ENCODE measurements at regions not wholly inside any gene's neighbourhood (a gene's known extent, or its start where the extent isn't known, plus 50 kb on each side); places are given as distances from the start of the nearest gene placed in this dataset.

DNA sequence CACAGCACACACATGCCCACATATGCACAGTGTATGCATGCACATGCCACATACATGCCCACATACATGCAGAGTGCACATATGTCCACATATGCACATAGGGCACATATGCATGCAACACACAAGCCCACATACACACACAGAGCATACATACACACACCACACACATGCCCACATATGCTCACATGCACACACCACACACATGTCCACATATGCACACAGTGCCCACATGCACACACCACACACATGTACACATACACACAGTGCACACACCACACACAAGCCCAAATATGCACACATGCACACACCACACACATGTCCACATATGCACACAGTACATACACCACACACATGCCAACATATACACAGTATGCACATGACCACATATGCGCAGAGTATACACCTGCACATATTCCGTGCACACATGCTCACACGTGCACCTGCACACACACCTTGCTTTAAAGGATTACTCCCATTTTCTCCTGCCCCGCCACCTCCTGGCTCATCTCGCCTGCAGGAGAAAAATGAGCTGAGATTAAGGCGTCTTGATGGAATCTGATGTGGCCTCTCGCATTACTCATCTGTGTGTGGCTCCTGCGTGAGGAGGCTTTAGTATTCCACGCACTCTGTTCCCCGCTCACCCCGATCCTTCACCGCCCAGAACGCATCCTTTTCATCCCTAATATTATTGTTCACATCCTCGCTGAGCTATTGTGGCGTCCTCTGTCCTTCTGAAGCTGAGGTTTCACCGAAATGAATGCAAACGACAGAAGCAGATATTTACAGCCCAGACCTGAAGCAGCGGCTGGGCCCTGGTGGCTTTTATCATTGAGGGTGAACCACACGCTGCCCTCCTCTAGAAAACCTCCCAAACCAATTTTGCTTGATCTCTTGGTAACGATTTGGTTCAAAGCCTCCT, 182.7 kb downstream of the OLFM1 start:
- Histone ChIP-seq H3K9me3 (no peaks in the 10 kb centered on the region), H3K4me3 (no peak overlapping the region), H3K4me2 (no peak overlapping the region), H3K4me1 (no peaks in the 10 kb centered on the region), H3K27ac (no peak overlapping the region)
- TF ChIP-seq, protein P1, sequence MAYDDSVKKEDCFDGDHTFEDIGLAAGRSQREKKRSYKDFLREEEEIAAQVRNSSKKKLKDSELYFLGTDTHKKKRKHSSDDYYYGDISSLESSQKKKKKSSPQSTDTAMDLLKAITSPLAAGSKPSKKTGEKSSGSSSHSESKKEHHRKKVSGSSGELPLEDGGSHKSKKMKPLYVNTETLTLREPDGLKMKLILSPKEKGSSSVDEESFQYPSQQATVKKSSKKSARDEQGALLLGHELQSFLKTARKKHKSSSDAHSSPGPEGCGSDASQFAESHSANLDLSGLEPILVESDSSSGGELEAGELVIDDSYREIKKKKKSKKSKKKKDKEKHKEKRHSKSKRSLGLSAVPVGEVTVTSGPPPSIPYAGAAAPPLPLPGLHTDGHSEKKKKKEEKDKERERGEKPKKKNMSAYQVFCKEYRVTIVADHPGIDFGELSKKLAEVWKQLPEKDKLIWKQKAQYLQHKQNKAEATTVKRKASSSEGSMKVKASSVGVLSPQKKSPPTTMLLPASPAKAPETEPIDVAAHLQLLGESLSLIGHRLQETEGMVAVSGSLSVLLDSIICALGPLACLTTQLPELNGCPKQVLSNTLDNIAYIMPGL (CRISPR knock-in tag; IDR thresholded peaks at IDR 0.05; ENCODE audit: borderline replicate concordance): no peak
- TF ChIP-seq, protein P2, sequence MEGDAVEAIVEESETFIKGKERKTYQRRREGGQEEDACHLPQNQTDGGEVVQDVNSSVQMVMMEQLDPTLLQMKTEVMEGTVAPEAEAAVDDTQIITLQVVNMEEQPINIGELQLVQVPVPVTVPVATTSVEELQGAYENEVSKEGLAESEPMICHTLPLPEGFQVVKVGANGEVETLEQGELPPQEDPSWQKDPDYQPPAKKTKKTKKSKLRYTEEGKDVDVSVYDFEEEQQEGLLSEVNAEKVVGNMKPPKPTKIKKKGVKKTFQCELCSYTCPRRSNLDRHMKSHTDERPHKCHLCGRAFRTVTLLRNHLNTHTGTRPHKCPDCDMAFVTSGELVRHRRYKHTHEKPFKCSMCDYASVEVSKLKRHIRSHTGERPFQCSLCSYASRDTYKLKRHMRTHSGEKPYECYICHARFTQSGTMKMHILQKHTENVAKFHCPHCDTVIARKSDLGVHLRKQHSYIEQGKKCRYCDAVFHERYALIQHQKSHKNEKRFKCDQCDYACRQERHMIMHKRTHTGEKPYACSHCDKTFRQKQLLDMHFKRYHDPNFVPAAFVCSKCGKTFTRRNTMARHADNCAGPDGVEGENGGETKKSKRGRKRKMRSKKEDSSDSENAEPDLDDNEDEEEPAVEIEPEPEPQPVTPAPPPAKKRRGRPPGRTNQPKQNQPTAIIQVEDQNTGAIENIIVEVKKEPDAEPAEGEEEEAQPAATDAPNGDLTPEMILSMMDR (IDR thresholded peaks at IDR 0.05): no peak
- no peak for TF ChIP-seq HOXB5 (CRISPR knock-in tag; IDR thresholded peaks at IDR 0.05)
- DNase-seq (ENCODE audit: low read depth in 1 of 2, low spot score in 1 of 2) (no peak), ATAC-seq (no peak), FAIRE-seq (no peak)
- WGBS (ENCODE audit: missing lambda C conversion rate): 60% methylated on average over 20 of the region's 20 CpGs
- CTCF ChIA-PET: no interaction called here
- POLR2A ChIA-PET: no interaction called here

DNA sequence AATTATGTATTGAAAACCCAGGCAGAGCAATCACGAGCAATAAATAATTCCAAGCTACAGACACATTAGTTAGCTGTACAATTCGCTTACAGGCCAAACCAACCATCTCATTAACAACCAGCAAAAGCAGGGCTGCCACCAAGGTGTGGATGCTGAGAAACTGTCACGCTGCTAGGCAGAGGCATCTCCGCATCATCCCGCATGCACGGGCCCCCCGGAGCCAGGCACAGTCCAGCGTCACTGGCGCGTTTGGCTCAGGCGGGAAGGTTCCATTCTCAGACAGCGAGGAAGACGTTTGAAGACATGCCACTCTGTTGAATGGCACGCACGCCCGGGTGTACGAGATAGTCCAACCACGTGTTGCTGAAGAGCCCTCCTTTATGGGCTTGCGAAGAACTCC, 184.0 kb downstream of the OLFM1 start:
- ChIA-PET POLR2A (no interaction called here), CTCF (interaction anchor here (0.6 to 1.0 kb wide), 2 partner anchors 31 to 434 kb away, joined by 3 read pairs; no protein-coding TSS in a partner anchor)
- TF ChIP-seq TFCP2L1 (CRISPR knock-in tag; IDR thresholded peaks at IDR 0.05): no peak
- no peak for TF ChIP-seq CHD2 (IDR thresholded peaks at IDR 0.05; ENCODE audit: low read length, partially characterized antibody)
- TF ChIP-seq RAD21 (conservative IDR thresholded peaks at IDR 0.05 in 1 of 2, IDR thresholded peaks at IDR 0.05 in 1 of 2): no peak
- no peak for TF ChIP-seq HOXA7 (CRISPR knock-in tag; IDR thresholded peaks at IDR 0.05)
- no peak for TF ChIP-seq JUN (IDR thresholded peaks at IDR 0.05)
- TF ChIP-seq, protein P1 (CRISPR knock-in tag; IDR thresholded peaks at IDR 0.05; ENCODE audit: borderline replicate concordance): no peak
- no peak for TF ChIP-seq ZFP36 (IDR thresholded peaks at IDR 0.05; ENCODE audit: borderline replicate concordance, partially characterized antibody)
- TF ChIP-seq TP53 (CRISPR knock-in tag; IDR thresholded peaks at IDR 0.05): no peak
- no peak for TF ChIP-seq EHMT2 (IDR thresholded peaks at IDR 0.05; ENCODE audit: low read depth)
- TF ChIP-seq, protein P3, sequence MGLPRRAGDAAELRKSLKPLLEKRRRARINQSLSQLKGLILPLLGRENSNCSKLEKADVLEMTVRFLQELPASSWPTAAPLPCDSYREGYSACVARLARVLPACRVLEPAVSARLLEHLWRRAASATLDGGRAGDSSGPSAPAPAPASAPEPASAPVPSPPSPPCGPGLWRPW (IDR thresholded peaks at IDR 0.05): no peak
- no peak for TF ChIP-seq ZSCAN20 (CRISPR knock-in tag; IDR thresholded peaks at IDR 0.05)
- no peak for TF ChIP-seq PHF8 (IDR thresholded peaks at IDR 0.05; ENCODE audit: borderline replicate concordance, low read depth)
- no peak for TF ChIP-seq BHLHE40 (IDR thresholded peaks at IDR 0.05; ENCODE audit: low read depth, low read length)
- no peak for TF ChIP-seq POLR2A (IDR thresholded peaks at IDR 0.05; ENCODE audit: low read length)
- TF ChIP-seq KDM5A (IDR thresholded peaks at IDR 0.05): no peak
- TF ChIP-seq CBX2 (IDR thresholded peaks at IDR 0.05; ENCODE audit: borderline replicate concordance, low read depth): no peak
- TF ChIP-seq ESRRA (IDR thresholded peaks at IDR 0.05; ENCODE audit: borderline replicate concordance, low read length): no peak
- Histone ChIP-seq H3K4me2 (no peak overlapping the region), H3K4me1 (no peaks in the 10 kb centered on the region), H3K9me3 (no peaks in the 10 kb centered on the region), H3K4me3 (no peak overlapping the region), H3K27ac (no peak overlapping the region)
- ATAC-seq: no peak
- DNase-seq (ENCODE audit: low read depth in 1 of 2, low spot score in 1 of 2): no peak
- FAIRE-seq: no peak
- 47% methylated on average over 19 of the region's 19 CpGs for WGBS (ENCODE audit: missing lambda C conversion rate)

All from A549 (cell line).